ENCODE measurements at regions not wholly inside any gene's neighbourhood (a gene's known extent, or its start where the extent isn't known, plus 50 kb on each side); places are given as distances from the start of the nearest gene placed in this dataset.

DNA sequence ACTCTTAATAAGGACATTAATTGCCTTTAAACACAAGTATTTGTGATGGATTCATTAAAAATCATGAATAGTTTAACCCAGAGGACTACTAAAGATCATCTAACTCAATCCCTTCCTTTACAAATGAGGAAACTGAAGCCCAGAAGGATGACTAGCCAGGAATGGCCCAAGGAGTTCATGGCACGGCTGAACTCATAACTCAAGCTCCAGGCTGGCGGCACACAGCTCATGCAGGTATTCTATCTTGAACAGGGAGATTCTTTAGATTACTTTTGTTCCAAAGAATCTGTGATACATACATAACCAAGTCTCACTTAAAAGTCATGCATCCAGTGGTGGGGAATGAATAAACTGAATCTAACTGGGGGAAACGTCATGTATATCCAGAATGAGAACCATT, 495.5 kb downstream of the ACTL7B start:
- Histone ChIP-seq H3K4me1 (ENCODE audit: control insufficient read depth in 1 of 2, insufficient read depth in 2 of 2, low read length in 2 of 2) (no peaks in the 10 kb centered on the region), H3K4me2 (replicated peaks; ENCODE audit: extremely low read depth, low read length, poor library complexity, severe bottlenecking) (no peak overlapping the region), H3K36me3 (replicated peaks in 1 of 2; ENCODE audit: control insufficient read depth in 1 of 2, insufficient read depth in 2 of 2, low read length in 2 of 2) (no peaks in the 10 kb centered on the region), H2AFZ (ENCODE audit: insufficient read depth, low read depth, low read length, poor library complexity, severe bottlenecking) (no peak overlapping the region), H3K79me2 (ENCODE audit: insufficient read depth, low read length) (no peaks in the 10 kb centered on the region), H3K4me3 (replicated peaks in 1 of 3; ENCODE audit: low read depth in 2 of 3, low read length in 3 of 3) (no peak overlapping the region), H4K20me1 (ENCODE audit: insufficient read depth, low read length) (no peaks in the 10 kb centered on the region), H3K9ac (ENCODE audit: insufficient read depth, low read length, poor library complexity, severe bottlenecking) (no peak overlapping the region), H3K27me3 (ENCODE audit: control insufficient read depth in 2 of 2, insufficient read depth in 2 of 2, low read length in 2 of 2) (peaks cover 0 to 2% of the 10 kb centered on the region in 2 donors), H3K9me3 (replicated peaks in 1 of 2; ENCODE audit: control insufficient read depth in 1 of 2, insufficient read depth in 1 of 2, low read length in 2 of 2) (peaks cover 3 to 5% of the 10 kb centered on the region in 2 donors), H3K27ac (ENCODE audit: low read depth in 1 of 2, low read length in 2 of 2) (no peak overlapping the region)
- Mint-ChIP-seq H3K36me3 (no peaks in the 10 kb centered on the region), H3K9me3 (peaks cover 2 to 10% (median 6%) of the 10 kb centered on the region in 7 donors), H3K27ac (no peak overlapping the region), H3K4me3 (no peak overlapping the region), H3K4me1 (no peaks in the 10 kb centered on the region), H3K27me3 (ENCODE audit: low read depth in 3 of 3) (peaks cover 0 to 3% (median 2%) of the 10 kb centered on the region in 3 donors)
- 100% methylated on average over 1 of the region's 3 CpGs for WGBS (ENCODE audit: insufficient coverage)
- TF ChIP-seq CTCF (IDR thresholded peaks at IDR 0.05) = no peak
- intact Hi-C loops (cut with micrococcal nuclease) = no loop called here
- no peak for DNase-seq

DNA sequence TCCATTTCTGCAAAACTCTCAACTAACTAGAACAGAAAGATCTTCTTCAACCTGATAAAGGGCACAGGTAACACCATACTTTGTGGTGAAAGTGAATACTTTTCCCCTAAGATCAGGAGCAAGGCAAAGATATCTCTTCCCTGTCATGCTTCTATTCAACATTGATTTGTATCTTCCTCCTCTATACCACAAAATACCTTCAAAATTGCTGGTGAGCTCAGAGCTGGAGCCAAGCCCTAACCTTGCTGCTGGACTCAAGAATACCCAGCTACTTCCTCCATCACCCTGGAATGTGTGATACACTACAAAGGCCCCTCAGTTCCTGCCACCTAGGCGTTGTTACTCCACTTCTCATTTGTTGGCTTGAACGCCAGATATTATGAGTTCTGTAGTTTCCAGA, 499.0 kb downstream of the ACTL7B start:
- Mint-ChIP-seq H3K4me1 (no peaks in the 10 kb centered on the region), H3K4me3 (no peak overlapping the region), H3K27me3 (ENCODE audit: low read depth in 3 of 3) (peaks cover 0 to 2% (median 2%) of the 10 kb centered on the region in 3 donors), H3K36me3 (no peaks in the 10 kb centered on the region), H3K27ac (no peak overlapping the region), H3K9me3 (peaks cover 5 to 12% (median 7%) of the 10 kb centered on the region in 7 donors)
- no peak for DNase-seq
- Histone ChIP-seq H4K20me1 (ENCODE audit: insufficient read depth, low read length) (no peaks in the 10 kb centered on the region), H3K27me3 (ENCODE audit: control insufficient read depth in 2 of 2, insufficient read depth in 2 of 2, low read length in 2 of 2) (peaks cover 0 to 2% of the 10 kb centered on the region in 2 donors), H3K27ac (ENCODE audit: low read depth in 1 of 2, low read length in 2 of 2) (no peak overlapping the region), H3K4me2 (replicated peaks; ENCODE audit: extremely low read depth, low read length, poor library complexity, severe bottlenecking) (no peak overlapping the region), H3K36me3 (replicated peaks in 1 of 2; ENCODE audit: control insufficient read depth in 1 of 2, insufficient read depth in 2 of 2, low read length in 2 of 2) (no peaks in the 10 kb centered on the region), H3K9me3 (replicated peaks in 1 of 2; ENCODE audit: control insufficient read depth in 1 of 2, insufficient read depth in 1 of 2, low read length in 2 of 2) (no peaks in the 10 kb centered on the region), H3K79me2 (ENCODE audit: insufficient read depth, low read length) (no peaks in the 10 kb centered on the region), H3K4me1 (ENCODE audit: control insufficient read depth in 1 of 2, insufficient read depth in 2 of 2, low read length in 2 of 2) (no peaks in the 10 kb centered on the region), H3K4me3 (replicated peaks in 1 of 3; ENCODE audit: low read depth in 2 of 3, low read length in 3 of 3) (no peak overlapping the region), H2AFZ (ENCODE audit: insufficient read depth, low read depth, low read length, poor library complexity, severe bottlenecking) (no peak overlapping the region), H3K9ac (ENCODE audit: insufficient read depth, low read length, poor library complexity, severe bottlenecking) (no peak overlapping the region)
- no CpG with 5 or more reads among the region's 2 CpGs for WGBS (ENCODE audit: insufficient coverage)
- intact Hi-C loops (cut with micrococcal nuclease) = no loop called here
- TF ChIP-seq CTCF (IDR thresholded peaks at IDR 0.05) = no peak

All from CD14-positive monocyte (primary cell).